A549 (cell line): ENCODE measurements at regions not wholly inside any gene's neighbourhood (a gene's known extent, or its start where the extent isn't known, plus 50 kb on each side); places are given as distances from the start of the nearest gene placed in this dataset.
A peak's percentile ranks its signal among the peaks of the same experiment; 100 is the strongest.
"Not testable (repeated sequence)": the region's sequence is repeated elsewhere in the genome, so short reads cannot be mapped to it uniquely, and the experiment has no call there.

ENCODE experiments used
- ATAC-seq, 2 experiments: fragments of 200-7000 bp in 1 of 2; fragments of >200 bp in 1 of 2; cut with Nextera tagmentation in 1 of 2; cut with Tn5 transposase in 1 of 2; 3 replicates each; pipeline versions ENCODE4 v1.8.0 to v1.9.1; 2018 to 2020; ENCODE audit warnings: mild to moderate bottlenecking in 1 of 2, moderate library complexity in 1 of 2
- CTCF ChIA-PET: fragments of 300-600 bp; sonication (Branson Sonifier 250); formaldehyde crosslinking; extraction: SDS; loops from one replicate; lab custom pipeline; 2021; ENCODE audit warnings: antibody characterized with exemption, inconsistent platforms; lab: Yijun Ruan, JAX
- POLR2A ChIA-PET: fragments of 350-600 bp; formaldehyde crosslinking; extraction: SDS; loops from one replicate; lab custom pipeline; 2021; ENCODE audit warnings: antibody characterized with exemption, inconsistent platforms; lab: Yijun Ruan, JAX
- DNase-seq, 2 experiments: peaks; one replicate each; pipeline versions ENCODE4 v3.0.0 to v3.0.0-alpha.2; 2011 to 2016; ENCODE audit warnings: low read depth in 1 of 2, low spot score in 1 of 2
- FAIRE-seq: peaks from 2 replicates; lab custom pipeline; 2011; peaks lifted over from hg19 to GRCh38; lab: Jason Lieb, UNC
- H3K27ac ChIP-seq, 2 experiments: fragments of >200 bp; sonication (Bioruptor Twin); formaldehyde crosslinking; 3 replicates each; pipeline ENCODE4 v1.5.1; 2016 to 2017
- H3K4me1 ChIP-seq: fragments of >200 bp; sonication (Bioruptor Twin); formaldehyde crosslinking; 3 replicates; pipeline ENCODE4 v1.6.1; 2016
- H3K4me2 ChIP-seq: fragments of >200 bp; sonication (Bioruptor Twin); formaldehyde crosslinking; 3 replicates; pipeline ENCODE4 v1.6.1; 2016
- H3K4me3 ChIP-seq: fragments of >200 bp; sonication (Bioruptor Twin); formaldehyde crosslinking; 3 replicates; pipeline ENCODE4 v1.5.1; 2016
- H3K9me3 ChIP-seq: fragments of >200 bp; sonication (Bioruptor Twin); formaldehyde crosslinking; 3 replicates; pipeline ENCODE4 v1.6.1; 2016
- BHLHE40 ChIP-seq: IDR thresholded peaks from 2 replicates; pipeline ENCODE4 v1.6.1; 2012; ENCODE audit warnings: low read depth, low read length, inconsistent platforms
- ESRRA ChIP-seq: fragments of 150-350 bp; IDR thresholded peaks from 2 replicates; pipeline ENCODE4 v1.6.1; 2014; ENCODE audit warnings: mild to moderate bottlenecking, low read length, borderline replicate concordance
- GATA3 ChIP-seq: IDR thresholded peaks from 2 replicates; pipeline ENCODE4 v1.6.1; 2012; ENCODE audit warnings: borderline replicate concordance
- HEYL ChIP-seq: fragments of 250-450 bp; sonication (Bioruptor Pico); IDR thresholded peaks from 2 replicates; pipeline ENCODE4 v1.8.0; 2021; ENCODE audit warnings: mild to moderate bottlenecking, moderate library complexity
- HOXA7 ChIP-seq: fragments of 250-450 bp; sonication (Bioruptor Pico); IDR thresholded peaks from 2 replicates; pipeline ENCODE4 v1.5.0; 2020; ENCODE audit warnings: mild to moderate bottlenecking, moderate library complexity
- HOXB5 ChIP-seq: fragments of 250-450 bp; sonication (Bioruptor Pico); IDR thresholded peaks from 2 replicates; pipeline ENCODE4 v1.5.0; 2020; ENCODE audit warnings: mild to moderate bottlenecking, moderate library complexity
- JUN ChIP-seq, 2 experiments: fragments of >200 bp; sonication (Bioruptor Twin); formaldehyde crosslinking; IDR thresholded peaks; 2 replicates in 1 of 2; 3 replicates in 1 of 2; pipeline ENCODE4 v1.6.1; 2016 to 2017
- JUNB ChIP-seq: fragments of >200 bp; sonication (Bioruptor Twin); formaldehyde crosslinking; IDR thresholded peaks from 2 replicates; pipeline ENCODE4 v1.6.1; 2016
- MAZ ChIP-seq: fragments of 150-350 bp; IDR thresholded peaks from 2 replicates; pipeline ENCODE4 v1.6.1; 2014; ENCODE audit warnings: antibody characterized with exemption, low read depth, low read length, borderline replicate concordance
- MYC ChIP-seq: IDR thresholded peaks from 2 replicates; pipeline ENCODE4 v1.6.1; 2012; ENCODE audit warnings: mild to moderate bottlenecking, inconsistent platforms, low read length, improper control_type of control experiment, borderline replicate concordance
- RNF2 ChIP-seq: fragments of 200-600 bp; sonication (generic); IDR thresholded peaks from 2 replicates; pipeline ENCODE4 v1.6.1; 2016; ENCODE audit warnings: low read depth, mild to moderate bottlenecking, antibody characterized with exemption, moderate library complexity, borderline replicate concordance
- TFCP2L1 ChIP-seq: fragments of 250-450 bp; sonication (Bioruptor Pico); IDR thresholded peaks from 2 replicates; pipeline ENCODE4 v1.5.0; 2021; ENCODE audit warnings: mild to moderate bottlenecking
- ZNF302 ChIP-seq: fragments of 250-450 bp; sonication (Bioruptor Pico); IDR thresholded peaks from 2 replicates; pipeline ENCODE4 v1.9.0; 2021; ENCODE audit warnings: inconsistent platforms, mild to moderate bottlenecking, moderate library complexity
- WGBS: methylation state at CpG from one replicate; pipeline ENCODE4 v1.1.6; 2017; ENCODE audit errors: missing lambda C conversion rate; 5-methylcytosine and 5-hydroxymethylcytosine counted together
- TF ChIP-seq, protein P1 (sequence below): fragments of >200 bp; sonication (Bioruptor Twin); formaldehyde crosslinking; IDR thresholded peaks from 2 replicates; pipeline ENCODE4 v1.6.1; 2016
- TF ChIP-seq, protein P2 (sequence below): fragments of 450-650 bp; IDR thresholded peaks from 2 replicates; pipeline ENCODE4 v1.6.1; 2014; ENCODE audit warnings: antibody characterized with exemption
- TF ChIP-seq, protein P3 (sequence below): fragments of >200 bp; sonication (Bioruptor Twin); formaldehyde crosslinking; IDR thresholded peaks from 3 replicates; pipeline ENCODE4 v1.6.1; 2016
- TF ChIP-seq, protein P4 (sequence below): fragments of >200 bp; sonication (Bioruptor Twin); formaldehyde crosslinking; IDR thresholded peaks from 3 replicates; pipeline ENCODE4 v1.5.1; 2016

DNA sequence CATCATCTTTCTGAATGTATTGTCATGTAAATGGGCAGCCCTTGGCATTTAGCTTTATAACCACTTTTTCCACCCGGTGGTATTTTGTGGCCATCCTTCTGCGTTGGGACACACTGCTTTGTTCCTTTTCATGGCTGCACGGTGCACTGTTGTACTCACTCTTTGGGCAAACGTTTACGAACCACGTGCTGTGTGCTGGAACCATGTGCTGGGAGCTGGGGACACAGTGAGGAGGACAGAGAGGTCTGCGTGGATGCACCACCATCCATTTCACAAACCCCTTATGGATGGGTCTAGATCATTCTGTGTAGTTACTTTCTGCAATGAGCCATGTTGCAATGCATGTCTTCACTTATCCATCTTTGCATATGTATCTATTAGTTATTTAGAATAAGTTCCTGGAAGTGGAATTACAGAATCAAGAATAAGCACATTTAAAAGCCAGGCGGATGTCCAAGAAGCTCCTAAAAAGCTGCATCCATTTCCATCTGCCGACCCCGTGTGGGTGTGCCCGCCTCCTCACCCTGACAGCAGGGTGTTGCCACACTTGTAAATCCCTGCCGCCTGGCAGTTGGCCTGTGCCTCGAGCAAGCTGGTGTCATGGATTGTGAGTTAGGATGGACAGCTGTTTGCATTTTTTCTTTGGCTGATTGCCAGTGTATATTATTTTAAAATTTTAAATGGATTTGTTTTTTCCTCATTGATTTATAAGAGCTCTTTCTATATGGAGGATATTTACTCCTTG, 183.8 kb downstream of the LAT start:
- ATAC-seq, FAIRE-seq, H3K4me2 ChIP-seq, DNase-seq, H3K27ac ChIP-seq, H3K4me1 ChIP-seq, CTCF ChIA-PET, H3K4me3 ChIP-seq, POLR2A ChIA-PET: not testable (repeated sequence)
- H3K9me3 ChIP-seq = peaks cover 11% of the 10 kb centered on the region; the same call in 1 of the 3 replicates
- 60% methylated on average over 13 of the region's 13 CpGs for WGBS

DNA sequence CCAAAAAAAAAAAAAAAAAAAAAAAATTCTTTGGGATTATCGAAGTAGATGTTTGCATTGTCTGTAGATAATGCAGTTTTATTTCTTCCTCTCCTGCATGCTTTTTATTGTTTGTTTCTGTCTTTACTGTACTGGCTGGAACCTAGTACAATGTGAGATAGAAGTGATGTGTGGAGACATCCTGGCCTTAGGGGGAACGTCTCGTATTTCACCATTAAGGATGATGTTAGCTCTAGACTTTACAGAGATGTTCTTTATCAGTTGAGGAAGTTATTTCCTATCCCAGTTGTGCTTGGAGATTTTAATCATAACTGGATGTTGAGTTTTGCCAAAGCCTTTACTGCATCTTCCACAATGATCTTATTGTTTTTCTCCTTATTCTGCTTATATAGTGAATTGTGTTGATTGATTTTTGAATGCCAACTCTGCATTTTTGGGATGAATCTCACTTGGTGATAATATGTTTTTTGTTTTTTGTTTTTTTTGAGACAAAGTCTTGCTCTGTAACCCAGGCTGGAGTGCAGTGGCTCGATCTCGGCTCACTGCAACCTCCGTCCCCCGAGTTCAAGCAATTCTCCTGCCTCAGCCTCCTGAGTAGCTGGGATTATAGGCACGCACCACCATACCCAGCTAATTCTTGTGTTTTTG, 179.7 kb downstream of the LAT start:
- DNase-seq, FAIRE-seq, H3K9me3 ChIP-seq, H3K4me1 ChIP-seq, ATAC-seq, H3K4me3 ChIP-seq, H3K27ac ChIP-seq, CTCF ChIA-PET, H3K4me2 ChIP-seq, POLR2A ChIA-PET: not testable (repeated sequence)
- 77% methylated on average over 8 of the region's 8 CpGs for WGBS

DNA sequence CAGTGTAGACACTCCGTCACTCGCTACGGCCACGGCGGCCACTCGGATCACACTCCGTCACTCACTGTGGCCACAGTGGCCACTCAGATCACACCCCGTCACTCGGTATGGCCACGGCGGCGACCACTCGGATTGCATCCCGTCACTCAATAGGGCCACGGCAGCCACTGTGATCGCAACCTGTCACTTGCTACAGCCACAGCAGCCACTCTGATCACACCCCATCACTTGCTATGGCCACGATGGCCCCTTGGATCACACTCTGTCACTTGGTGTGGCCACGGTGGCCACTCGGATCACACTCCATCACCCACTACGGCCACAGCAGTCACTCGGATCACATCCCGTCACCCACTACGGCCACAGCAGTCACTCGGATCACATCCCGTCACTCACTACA, 175.3 kb downstream of the LAT start:
- POLR2A ChIA-PET = not testable (repeated sequence)
- peak overlapping the region in 1 of 2 experiments; percentile 85; a peak in 3 of 6 replicates for H3K27ac ChIP-seq
- 97% methylated on average over 25 of the region's 25 CpGs for WGBS

DNA sequence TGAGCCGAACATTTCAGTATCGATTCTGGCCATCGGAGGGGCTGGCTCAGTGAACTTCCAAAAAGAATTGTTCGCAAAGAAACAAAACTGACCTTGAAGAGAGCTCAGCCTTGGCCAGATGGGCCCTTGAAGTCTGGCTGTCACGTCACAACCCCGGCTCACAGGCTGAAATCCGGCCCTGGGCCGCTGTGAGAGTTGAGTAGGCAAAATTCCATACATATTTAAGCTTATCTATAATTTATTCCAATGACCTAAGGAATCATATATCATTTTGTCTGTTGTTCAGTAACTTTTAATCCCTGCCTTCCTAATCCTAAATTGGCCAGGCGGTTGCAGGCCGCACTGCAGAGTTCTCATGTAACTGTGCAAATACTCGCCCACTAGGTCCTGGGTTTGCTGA, 174.8 kb downstream of the LAT start:
- FAIRE-seq, DNase-seq, POLR2A ChIA-PET, ATAC-seq, H3K4me2 ChIP-seq, CTCF ChIA-PET, H3K9me3 ChIP-seq, H3K4me3 ChIP-seq: not testable (repeated sequence)
- Histone ChIP-seq H3K27ac (peak overlapping the region in 1 of 2 experiments; percentile 85; a peak in 3 of 6 replicates), H3K4me1 (peaks cover 21% of the 10 kb centered on the region)
- 89% methylated on average over 11 of the region's 11 CpGs for WGBS

More for the DNA sequence above, 175.3 kb downstream of the LAT start:
- H3K4me1 ChIP-seq = peaks cover 21% of the 10 kb centered on the region
- H3K4me2 ChIP-seq, FAIRE-seq, H3K4me3 ChIP-seq, ATAC-seq, H3K9me3 ChIP-seq, CTCF ChIA-PET, DNase-seq: not testable (repeated sequence)

DNA sequence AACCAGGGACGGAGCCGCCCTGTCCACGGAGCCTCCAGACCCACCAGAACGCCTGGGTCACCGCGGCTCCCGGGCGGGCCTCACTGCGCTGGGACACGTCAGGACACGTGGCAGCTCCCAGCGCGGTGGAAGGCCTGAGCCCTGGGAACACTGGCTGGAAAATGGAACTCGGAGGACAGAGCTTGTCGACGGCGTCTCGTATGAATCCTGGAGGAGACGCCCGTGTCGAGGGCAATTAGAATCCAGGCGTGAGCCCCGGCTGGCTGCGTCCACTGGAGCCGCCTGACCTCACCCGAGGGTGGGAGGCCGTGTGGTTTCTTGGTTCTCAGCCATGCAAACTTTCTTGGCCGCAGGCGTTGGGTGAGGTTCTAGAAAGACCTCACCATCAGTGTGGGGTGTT, 173.9 kb downstream of the LAT start:
- WGBS = 93% methylated on average over 25 of the region's 29 CpGs
- FAIRE-seq (no peak), ATAC-seq (no peak)
- POLR2A ChIA-PET = no interaction called here
- TF ChIP-seq GATA3 = no peak
- TF ChIP-seq ESRRA = no peak
- no peak for TF ChIP-seq ZNF302
- no peak for TF ChIP-seq MAZ
- no peak for TF ChIP-seq HEYL
- TF ChIP-seq, protein P1, sequence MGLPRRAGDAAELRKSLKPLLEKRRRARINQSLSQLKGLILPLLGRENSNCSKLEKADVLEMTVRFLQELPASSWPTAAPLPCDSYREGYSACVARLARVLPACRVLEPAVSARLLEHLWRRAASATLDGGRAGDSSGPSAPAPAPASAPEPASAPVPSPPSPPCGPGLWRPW = no peak
- TF ChIP-seq MYC = no peak
- no peak for TF ChIP-seq JUN (IDR thresholded peaks at IDR 0.05)
- TF ChIP-seq RNF2 = no peak
- no peak for TF ChIP-seq TFCP2L1 (CRISPR knock-in tag)
- no peak for TF ChIP-seq HOXB5 (CRISPR knock-in tag)
- no peak for TF ChIP-seq HOXA7
- no peak for TF ChIP-seq JUNB
- TF ChIP-seq, protein P2, sequence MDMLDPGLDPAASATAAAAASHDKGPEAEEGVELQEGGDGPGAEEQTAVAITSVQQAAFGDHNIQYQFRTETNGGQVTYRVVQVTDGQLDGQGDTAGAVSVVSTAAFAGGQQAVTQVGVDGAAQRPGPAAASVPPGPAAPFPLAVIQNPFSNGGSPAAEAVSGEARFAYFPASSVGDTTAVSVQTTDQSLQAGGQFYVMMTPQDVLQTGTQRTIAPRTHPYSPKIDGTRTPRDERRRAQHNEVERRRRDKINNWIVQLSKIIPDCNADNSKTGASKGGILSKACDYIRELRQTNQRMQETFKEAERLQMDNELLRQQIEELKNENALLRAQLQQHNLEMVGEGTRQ = no peak
- TF ChIP-seq, protein P3, sequence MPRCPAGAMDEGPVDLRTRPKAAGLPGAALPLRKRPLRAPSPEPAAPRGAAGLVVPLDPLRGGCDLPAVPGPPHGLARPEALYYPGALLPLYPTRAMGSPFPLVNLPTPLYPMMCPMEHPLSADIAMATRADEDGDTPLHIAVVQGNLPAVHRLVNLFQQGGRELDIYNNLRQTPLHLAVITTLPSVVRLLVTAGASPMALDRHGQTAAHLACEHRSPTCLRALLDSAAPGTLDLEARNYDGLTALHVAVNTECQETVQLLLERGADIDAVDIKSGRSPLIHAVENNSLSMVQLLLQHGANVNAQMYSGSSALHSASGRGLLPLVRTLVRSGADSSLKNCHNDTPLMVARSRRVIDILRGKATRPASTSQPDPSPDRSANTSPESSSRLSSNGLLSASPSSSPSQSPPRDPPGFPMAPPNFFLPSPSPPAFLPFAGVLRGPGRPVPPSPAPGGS = no peak
- no peak for TF ChIP-seq BHLHE40
- TF ChIP-seq, protein P4, sequence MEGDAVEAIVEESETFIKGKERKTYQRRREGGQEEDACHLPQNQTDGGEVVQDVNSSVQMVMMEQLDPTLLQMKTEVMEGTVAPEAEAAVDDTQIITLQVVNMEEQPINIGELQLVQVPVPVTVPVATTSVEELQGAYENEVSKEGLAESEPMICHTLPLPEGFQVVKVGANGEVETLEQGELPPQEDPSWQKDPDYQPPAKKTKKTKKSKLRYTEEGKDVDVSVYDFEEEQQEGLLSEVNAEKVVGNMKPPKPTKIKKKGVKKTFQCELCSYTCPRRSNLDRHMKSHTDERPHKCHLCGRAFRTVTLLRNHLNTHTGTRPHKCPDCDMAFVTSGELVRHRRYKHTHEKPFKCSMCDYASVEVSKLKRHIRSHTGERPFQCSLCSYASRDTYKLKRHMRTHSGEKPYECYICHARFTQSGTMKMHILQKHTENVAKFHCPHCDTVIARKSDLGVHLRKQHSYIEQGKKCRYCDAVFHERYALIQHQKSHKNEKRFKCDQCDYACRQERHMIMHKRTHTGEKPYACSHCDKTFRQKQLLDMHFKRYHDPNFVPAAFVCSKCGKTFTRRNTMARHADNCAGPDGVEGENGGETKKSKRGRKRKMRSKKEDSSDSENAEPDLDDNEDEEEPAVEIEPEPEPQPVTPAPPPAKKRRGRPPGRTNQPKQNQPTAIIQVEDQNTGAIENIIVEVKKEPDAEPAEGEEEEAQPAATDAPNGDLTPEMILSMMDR = no peak
- TF ChIP-seq, all 56 proteins: peak for 0
- no peak for DNase-seq
- no peak overlapping the region for H3K4me3 ChIP-seq
- peaks cover 21% of the 10 kb centered on the region for H3K4me1 ChIP-seq
- H3K27ac ChIP-seq = peak overlapping the region in 1 of 2 experiments; percentile 85; a peak in 3 of 6 replicates
- CTCF ChIA-PET = interaction anchor here (1.7 kb wide), 1 partner anchor 99 kb away, joined by 3 read pairs; no protein-coding TSS in a partner anchor
- no peaks in the 10 kb centered on the region for H3K9me3 ChIP-seq
- H3K4me2 ChIP-seq = no peak overlapping the region

DNA sequence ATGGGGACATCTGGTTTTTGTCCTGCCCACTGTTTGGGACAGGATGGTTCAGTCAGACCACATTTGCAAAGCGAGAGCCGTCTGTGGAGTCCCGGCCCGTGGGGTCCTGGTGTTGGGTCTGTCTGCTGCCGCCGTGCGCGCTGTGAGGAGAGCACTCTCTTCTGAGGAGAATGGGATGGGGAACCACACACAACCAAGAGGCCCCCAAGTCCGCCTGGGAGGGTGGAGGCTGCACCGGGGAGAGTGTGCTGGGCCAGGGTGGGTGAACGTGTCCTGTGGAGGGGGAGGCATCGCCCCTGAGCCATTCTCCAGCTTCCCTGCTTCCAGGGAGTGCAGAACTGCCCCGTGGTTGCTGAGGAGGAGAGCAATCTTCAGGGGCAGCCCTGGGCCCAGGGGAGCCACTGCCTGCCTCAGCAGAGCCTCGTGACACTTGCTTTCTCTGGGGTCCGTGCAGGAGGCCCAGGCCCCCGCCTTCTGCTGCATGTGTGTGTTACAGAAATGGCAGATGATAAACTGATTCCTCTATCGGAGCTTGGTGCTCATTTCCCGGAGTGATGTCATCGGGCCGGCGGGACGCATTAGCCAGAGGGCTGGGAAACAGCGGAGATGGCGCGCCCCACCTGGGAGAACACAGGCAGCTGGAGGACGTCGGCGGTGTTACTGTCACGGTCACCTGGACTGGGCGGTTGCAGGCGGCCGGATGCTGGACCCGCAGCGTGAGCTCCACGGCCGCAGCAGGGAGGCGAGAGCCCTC, 173.4 kb downstream of the LAT start:
- H3K4me3 ChIP-seq, H3K9me3 ChIP-seq, DNase-seq, ATAC-seq, H3K4me2 ChIP-seq, FAIRE-seq, POLR2A ChIA-PET: not testable (repeated sequence)
- WGBS = 92% methylated on average over 30 of the region's 37 CpGs
- CTCF ChIA-PET = interaction anchor here (1.7 kb wide), 1 partner anchor 99 kb away, joined by 3 read pairs; no protein-coding TSS in a partner anchor
- Histone ChIP-seq H3K27ac (peak overlapping the region; percentile 66 to 85), H3K4me1 (peaks cover 21% of the 10 kb centered on the region)
